Hepatic stellate cell (primary cell): ENCODE measurements at regions not wholly inside any gene's neighbourhood (a gene's known extent, or its start where the extent isn't known, plus 50 kb on each side); places are given as distances from the start of the nearest gene placed in this dataset.
"Not testable (repeated sequence)": the region's sequence is repeated elsewhere in the genome, so short reads cannot be mapped to it uniquely, and the experiment has no call there.

Experiments
- DNase-seq: peaks from one replicate; pipeline ENCODE4 v3.0.0; 2011; ENCODE audit warnings: low spot score

GRCh38 chr6:135707426-135707825 is 144.1 kb upstream of the PDE7B start:
- no peak for DNase-seq

GRCh38 chr6:135710042-135710441 is 141.5 kb upstream of the PDE7B start:
- no peak for DNase-seq

GRCh38 chr6:135722190-135722589 is 129.3 kb upstream of the PDE7B start:
- DNase-seq: peak; percentile 2

DNA sequence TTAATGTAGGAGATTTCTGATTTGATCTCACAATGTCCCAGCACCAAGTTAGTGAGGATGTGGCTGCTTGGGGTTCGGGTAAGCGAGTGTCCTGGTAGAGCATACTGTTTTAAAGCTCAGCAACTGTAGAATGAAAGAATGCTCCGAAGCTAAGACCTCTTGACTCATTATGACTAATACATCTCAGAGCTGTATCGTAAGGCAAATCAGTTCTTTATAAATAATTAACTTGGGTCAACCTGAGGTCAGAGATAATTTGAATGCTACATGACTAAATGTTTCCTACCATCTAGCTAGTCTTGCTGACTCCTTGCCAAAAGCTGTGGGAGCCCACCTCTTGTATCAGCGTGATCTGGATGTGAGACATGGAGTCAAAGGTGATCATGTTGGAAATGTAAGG is 128.8 kb upstream of the PDE7B start:
- peak; percentile 38 for DNase-seq

DNA sequence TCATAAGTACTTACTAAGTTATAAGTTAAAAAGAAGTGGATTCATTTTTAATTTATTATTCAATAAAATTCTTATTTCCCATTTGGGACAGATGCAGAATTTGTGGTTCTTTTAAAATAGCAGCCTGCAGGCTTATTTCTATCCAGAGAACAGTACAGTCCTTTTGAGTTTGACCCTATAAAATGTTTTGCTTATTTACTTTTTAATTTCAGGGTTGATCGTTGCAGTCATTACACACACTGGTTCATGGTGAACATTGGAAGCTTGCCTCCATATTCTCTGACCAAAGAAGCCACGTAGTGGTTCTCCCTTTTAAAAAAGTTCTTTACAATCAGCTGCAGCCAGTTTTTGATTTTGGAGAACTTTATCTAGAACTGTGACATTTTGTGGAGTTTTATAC is 122.9 kb upstream of the PDE7B start:
- no peak for DNase-seq

- DNase-seq: no peak
Observed at GRCh38 chr6:135731116-135731515, 120.4 kb upstream of the PDE7B start.

- DNase-seq: not testable (repeated sequence)
Observed at GRCh38 chr6:135736351-135736750, 115.2 kb upstream of the PDE7B start.

DNA sequence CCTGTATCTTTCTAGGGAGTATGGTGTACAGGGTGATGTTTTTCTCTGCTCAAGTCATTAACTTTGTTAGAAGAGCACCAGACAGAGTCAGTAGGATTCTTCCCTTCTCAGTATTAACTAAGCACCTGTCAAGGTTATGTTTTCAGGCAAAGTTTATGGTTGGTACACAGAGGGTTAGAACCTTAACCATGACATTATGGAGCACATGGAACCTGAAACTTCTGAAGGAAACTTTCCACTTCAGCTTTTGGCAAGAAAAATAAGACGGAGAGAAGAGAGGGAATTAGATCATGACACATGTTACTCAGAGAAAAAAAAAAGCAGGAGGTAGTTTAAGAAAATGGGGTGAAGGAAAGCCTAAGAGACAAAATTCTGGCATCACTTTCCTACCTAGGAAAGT is 112.9 kb upstream of the PDE7B start:
- no peak for DNase-seq

DNA sequence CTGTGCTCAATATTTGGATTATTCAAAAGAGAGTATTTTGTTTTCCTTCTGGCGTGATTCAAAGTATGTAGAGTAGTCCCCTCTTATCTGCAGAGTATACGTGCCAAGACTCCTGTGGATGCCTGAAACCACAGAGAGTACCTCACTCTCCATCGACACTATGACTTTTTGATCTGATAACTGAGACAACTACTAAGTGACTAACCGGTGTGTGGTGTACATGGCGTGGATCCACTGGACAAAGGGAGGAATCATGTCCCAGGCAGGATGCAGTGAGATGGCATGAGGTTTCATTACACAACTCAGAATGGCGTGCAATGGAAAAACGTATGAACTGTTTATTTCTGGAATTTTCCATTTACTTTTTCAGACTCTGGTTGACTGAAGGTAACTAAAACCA is 112.2 kb upstream of the PDE7B start:
- DNase-seq: peak; percentile 9

- no peak for DNase-seq
Observed at GRCh38 chr6:135740580-135740979, 110.9 kb upstream of the PDE7B start.

DNA sequence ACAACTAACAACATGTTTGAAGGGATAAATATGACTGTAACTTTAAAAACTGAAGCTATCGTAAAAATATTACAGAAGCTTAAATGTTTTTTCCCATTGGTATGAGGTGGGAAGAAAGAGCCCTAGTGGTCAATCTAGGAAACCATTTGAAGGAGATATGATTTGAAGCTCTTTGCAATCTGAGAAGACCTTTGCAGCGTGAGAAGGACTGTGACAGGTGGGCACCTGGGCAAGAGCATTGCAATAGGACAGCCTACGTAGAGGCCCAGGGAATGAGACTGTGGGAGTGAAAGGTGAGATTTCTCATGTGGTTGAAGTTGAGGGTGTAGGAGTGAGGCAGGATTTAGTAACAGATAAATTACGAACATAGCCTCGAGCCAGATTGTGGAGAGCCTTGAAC is 108.0 kb upstream of the PDE7B start:
- DNase-seq: no peak

DNA sequence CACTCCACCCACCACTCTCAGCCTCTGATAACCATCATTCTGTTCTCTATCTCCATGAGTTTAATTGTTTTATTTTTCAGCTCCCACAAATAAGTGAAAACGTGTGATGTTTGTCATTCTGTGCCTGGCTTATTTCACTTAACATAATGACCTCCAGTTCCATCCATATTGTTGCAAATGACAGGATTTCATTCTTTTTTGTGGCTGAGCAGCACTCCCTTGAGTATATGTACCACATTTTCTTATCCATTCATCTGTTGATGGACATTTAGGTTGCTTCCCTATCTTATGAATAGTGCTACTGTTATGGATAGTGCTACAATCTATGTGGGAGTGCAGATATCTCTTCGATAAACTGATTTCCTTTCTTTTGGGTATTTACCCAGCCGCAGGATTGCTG is 103.3 kb upstream of the PDE7B start:
- DNase-seq: no peak

DNA sequence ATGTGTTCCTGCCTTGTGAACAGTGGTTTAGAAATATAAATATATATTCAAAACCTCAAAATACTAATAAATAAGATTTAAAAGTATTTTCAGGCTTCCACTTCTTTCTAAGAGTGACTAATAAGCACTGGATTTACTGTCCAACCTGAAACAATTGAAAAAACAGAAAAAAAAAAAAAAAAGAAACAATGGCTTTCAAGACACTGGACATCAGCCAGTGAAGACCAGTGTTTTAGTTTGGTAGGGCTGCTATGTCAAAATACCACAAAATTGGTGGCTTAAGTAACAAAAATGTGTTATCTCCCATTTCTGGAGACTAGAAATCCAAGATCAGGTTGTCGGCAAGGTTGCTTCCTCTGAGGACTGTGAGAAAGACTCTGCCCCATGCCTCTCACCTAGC is 101.4 kb upstream of the PDE7B start:
- DNase-seq: no peak

- no peak for DNase-seq
Observed at GRCh38 chr6:135753196-135753595, 98.3 kb upstream of the PDE7B start.

- DNase-seq: no peak
Observed at GRCh38 chr6:135759831-135760230, 91.7 kb upstream of the PDE7B start.

GRCh38 chr6:135774006-135774405 is 77.5 kb upstream of the PDE7B start:
- no peak for DNase-seq

DNA sequence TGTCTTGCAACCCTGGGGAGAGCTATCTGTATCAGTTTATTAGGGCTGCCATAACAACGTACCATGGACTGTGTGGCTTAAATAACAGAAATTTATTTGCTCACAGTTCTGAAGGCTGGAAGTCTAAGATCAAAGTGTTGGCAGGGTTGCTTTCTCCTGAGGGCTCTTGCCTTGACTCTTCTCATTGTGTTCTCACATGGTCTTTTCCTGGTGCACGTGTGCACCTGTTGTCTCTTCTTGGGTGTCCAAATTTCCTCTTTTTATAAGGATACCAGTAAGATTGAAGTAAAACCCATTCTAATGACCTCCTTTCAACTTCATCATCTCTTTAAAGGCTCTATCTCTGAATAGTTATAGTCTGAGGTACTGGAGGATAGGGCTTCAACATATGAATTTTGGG is 72.3 kb upstream of the PDE7B start:
- DNase-seq: no peak

GRCh38 chr6:135780326-135780725 is 71.2 kb upstream of the PDE7B start:
- no peak for DNase-seq

GRCh38 chr6:135782546-135782945 is 69.0 kb upstream of the PDE7B start:
- DNase-seq: no peak

DNA sequence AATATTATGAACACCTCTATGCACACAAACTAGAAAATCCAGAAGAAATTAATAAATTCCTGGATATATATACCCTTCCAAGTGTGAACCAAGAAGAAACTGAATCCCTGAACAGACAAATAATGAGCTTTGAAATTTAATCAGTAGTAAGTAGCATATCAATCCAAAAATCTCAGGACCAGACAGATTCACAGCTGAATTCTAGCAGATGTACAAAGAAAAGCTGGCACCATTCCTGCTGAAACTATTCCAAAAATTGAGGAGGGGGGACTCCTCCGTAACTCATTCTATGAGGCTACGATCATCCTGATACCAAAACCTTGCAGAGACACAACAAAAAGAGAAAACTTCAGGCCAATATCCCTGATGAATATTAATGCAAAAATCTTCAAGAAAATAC is 67.0 kb upstream of the PDE7B start:
- no peak for DNase-seq

GRCh38 chr6:135789375-135790050 is 62.0 kb upstream of the PDE7B start:
- DNase-seq: no peak

- DNase-seq: no peak
Observed at GRCh38 chr6:135791441-135791840, 60.1 kb upstream of the PDE7B start.

- no peak for DNase-seq
Observed at GRCh38 chr6:135796643-135797305, 54.7 kb upstream of the PDE7B start.

DNA sequence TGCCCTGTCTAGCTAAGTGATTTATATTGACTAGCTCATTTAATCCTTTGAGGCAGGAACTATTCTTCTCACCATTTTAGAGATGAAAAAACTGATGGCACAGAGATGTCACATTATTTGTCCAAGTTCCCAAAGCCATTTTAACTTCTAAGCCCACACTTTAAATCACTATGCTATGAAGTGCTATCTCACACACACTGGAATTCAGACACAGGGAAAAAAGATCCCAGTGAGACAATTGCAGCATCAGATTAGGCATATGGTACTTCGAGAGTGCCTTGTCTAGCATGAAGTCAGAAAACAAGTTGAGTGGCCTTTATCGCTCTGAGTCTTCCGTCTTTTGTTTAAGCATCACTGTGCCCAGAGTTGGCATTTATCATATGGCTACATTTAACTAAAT is 54.1 kb upstream of the PDE7B start:
- no peak for DNase-seq
